Endothelial cell of umbilical vein (primary cell): ENCODE measurements at regions not wholly inside any gene's neighbourhood (a gene's known extent, or its start where the extent isn't known, plus 50 kb on each side); places are given as distances from the start of the nearest gene placed in this dataset.

ENCODE experiments used
- BruUV-seq: library from RNA; stranded (reverse); fragments of 400-500 nt; replicated peaks from 2 replicates; lab custom pipeline; 2021; lab: Mats Ljungman, UMichigan
- CTCF ChIA-PET: fragments of 300-600, 350-600 bp; sonication (Branson Sonifier 250); formaldehyde crosslinking; loops from one replicate; lab custom pipeline; 2021; ENCODE audit warnings: antibody characterized with exemption, inconsistent platforms; lab: Charles Lee
- POLR2A ChIA-PET: fragments of 300-600, 350-600 bp; sonication (Branson Sonifier 250); formaldehyde crosslinking; loops from one replicate; lab custom pipeline; 2021; ENCODE audit warnings: antibody characterized with exemption, inconsistent platforms; lab: Charles Lee
- DNase-seq: peaks from one replicate; pipeline ENCODE4 v3.0.0-alpha.2; 2011; ENCODE audit warnings: low read depth, low spot score
- FAIRE-seq: peaks from 2 replicates; lab custom pipeline; 2011; peaks lifted over from hg19 to GRCh38; lab: Jason Lieb, UNC
- H2AFZ ChIP-seq: 2 replicates; pipeline ENCODE4 v1.6.0; 2012; ENCODE audit warnings: low read depth, low read length, control low read depth, inconsistent platforms
- H3K27ac ChIP-seq: 2 replicates; pipeline ENCODE4 v1.5.1; 2011; ENCODE audit warnings: low read depth, mild to moderate bottlenecking, control low read depth, low read length, moderate library complexity; ENCODE audit not compliant: insufficient read depth
- H3K27me3 ChIP-seq, 2 experiments: 2 replicates each; pipeline versions ENCODE4 v1.6.0 to v1.6.1; 2011; ENCODE audit warnings: low read length in 2 of 2, mixed read lengths in 1 of 2; ENCODE audit not compliant: control insufficient read depth in 2 of 2, insufficient read depth in 2 of 2
- H3K36me3 ChIP-seq, 2 experiments: 2 replicates in 1 of 2; 3 replicates in 1 of 2; pipeline ENCODE4 v1.5.1; 2011; ENCODE audit warnings: low read length in 2 of 2, mild to moderate bottlenecking in 1 of 2, moderate library complexity in 1 of 2; ENCODE audit not compliant: control insufficient read depth in 2 of 2, insufficient read depth in 2 of 2; ENCODE audit errors: extremely low read depth in 1 of 2
- H3K4me1 ChIP-seq: 3 replicates; pipeline ENCODE4 v1.5.1; 2011; ENCODE audit warnings: mild to moderate bottlenecking, low read length; ENCODE audit not compliant: control insufficient read depth, insufficient read depth; ENCODE audit errors: extremely low read depth
- H3K4me2 ChIP-seq: 2 replicates; pipeline ENCODE4 v1.6.1; 2011; ENCODE audit warnings: low read length, control low read depth, mixed read lengths; ENCODE audit not compliant: insufficient read depth
- H3K4me3 ChIP-seq, 3 experiments: fragments of 200-600 bp in 1 of 3; sonication (generic), shearing (Covaris generic) in 1 of 3; replicated peaks in 1 of 3; 2 replicates each; pipeline ENCODE4 v1.5.1; 2011 to 2016; ENCODE audit warnings: control low read depth in 3 of 3, low read length in 3 of 3, mild to moderate bottlenecking in 2 of 3, inconsistent platforms in 1 of 3, low read depth in 1 of 3, moderate library complexity in 1 of 3; ENCODE audit not compliant: insufficient read depth in 1 of 3
- H3K79me2 ChIP-seq: 2 replicates; pipeline ENCODE4 v1.6.0; 2012; ENCODE audit warnings: low read length, inconsistent platforms; ENCODE audit not compliant: control insufficient read depth, insufficient read depth
- H3K9ac ChIP-seq: replicated peaks from 2 replicates; pipeline ENCODE3; 2011; ENCODE audit warnings: low read length, control low read depth; ENCODE audit not compliant: insufficient read depth; ENCODE audit errors: extremely low read depth
- H3K9me1 ChIP-seq: replicated peaks from 3 replicates; pipeline ENCODE4 v1.6.0; 2011; ENCODE audit warnings: mild to moderate bottlenecking, low read length; ENCODE audit not compliant: control insufficient read depth, insufficient read depth; ENCODE audit errors: extremely low read depth
- H3K9me3 ChIP-seq: replicated peaks from 2 replicates; pipeline ENCODE4 v1.5.1; 2012; ENCODE audit warnings: low read length, inconsistent platforms; ENCODE audit not compliant: control insufficient read depth, insufficient read depth
- H4K20me1 ChIP-seq: replicated peaks from 2 replicates; pipeline ENCODE3; 2011; ENCODE audit warnings: mild to moderate bottlenecking, low read length; ENCODE audit not compliant: control insufficient read depth, insufficient read depth; ENCODE audit errors: extremely low read depth
- CTCF ChIP-seq, 2 donors: IDR thresholded peaks; 1 replicate in 1 of 2; 2 replicates in 1 of 2; pipeline ENCODE4 v1.5.1; 2011; ENCODE audit warnings: low read length in 2 of 2, mild to moderate bottlenecking in 2 of 2, moderate library complexity in 2 of 2, control low read depth in 1 of 2, inconsistent platforms in 1 of 2, low read depth in 1 of 2; ENCODE audit not compliant: insufficient read depth in 1 of 2; ENCODE audit errors: extremely low read depth in 1 of 2
- EZH2 ChIP-seq: IDR thresholded peaks from 2 replicates; pipeline ENCODE4 v1.6.1; 2012; ENCODE audit warnings: borderline replicate concordance, low read depth, mild to moderate bottlenecking, moderate library complexity, low read length, inconsistent platforms; ENCODE audit not compliant: severe bottlenecking
- FOS ChIP-seq: IDR thresholded peaks from 2 replicates; pipeline ENCODE4 v1.6.1; 2011; ENCODE audit warnings: mild to moderate bottlenecking, low read length, moderate library complexity, borderline replicate concordance; ENCODE audit not compliant: insufficient read depth
- GATA2 ChIP-seq: IDR thresholded peaks from 2 replicates; pipeline ENCODE4 v1.7.0; 2011; ENCODE audit warnings: low read depth, mild to moderate bottlenecking, moderate library complexity, mixed read lengths, low read length; ENCODE audit not compliant: insufficient read length, insufficient read depth
- JUN ChIP-seq: IDR thresholded peaks from 2 replicates; pipeline ENCODE4 v1.6.1; 2011; ENCODE audit warnings: borderline replicate concordance, low read depth; ENCODE audit not compliant: insufficient read length, insufficient read depth
- MAX ChIP-seq: IDR thresholded peaks from 2 replicates; pipeline ENCODE4 v1.6.1; 2011; ENCODE audit not compliant: insufficient read depth, insufficient read length
- MYC ChIP-seq: IDR thresholded peaks from one replicate; pipeline ENCODE4 v1.6.1; 2011; ENCODE audit warnings: mild to moderate bottlenecking, low read depth, low read length
- POLR2A ChIP-seq: IDR thresholded peaks from 2 replicates; pipeline ENCODE4 v1.6.1; 2012; ENCODE audit warnings: low read depth, mild to moderate bottlenecking, control low read depth, low read length
- POLR2AphosphoS5 ChIP-seq: IDR thresholded peaks from 2 replicates; pipeline ENCODE4 v1.6.1; 2012; ENCODE audit warnings: low read depth, mild to moderate bottlenecking, control low read depth, low read length, moderate library complexity; ENCODE audit not compliant: insufficient read depth
- dilution Hi-C: fragments of 300-500 bp; cut with MboI; formaldehyde crosslinking; loops from one replicate; pipeline ENCODE4 v1.15.0; 2019; ENCODE audit warnings: low sequenced_read_pairs; ENCODE audit not compliant: extremely low pct_ligation_motif_present
- intact Hi-C: fragments of 100-400 bp; cut with micrococcal nuclease; formaldehyde crosslinking; loops from one replicate; pipeline ENCODE4 v1.10.0; 2022

GRCh38 chr6:3905945-3906845 is 57.0 kb downstream of the FAM50B start:
- peaks cover 44% of the 10 kb centered on the region for H3K4me1 ChIP-seq
- H4K20me1 ChIP-seq, result no peaks in the 10 kb centered on the region
- FAIRE-seq (no peak), DNase-seq (no peak)
- intact Hi-C loops (no loop called here), dilution Hi-C loops (no loop called here)
- H3K27me3 ChIP-seq, result no peaks in the 10 kb centered on the region
- TF ChIP-seq POLR2A (no peak), JUN (no peak), MAX (no peak), FOS (no peak), MYC (no peak), POLR2AphosphoS5 (no peak), GATA2 (no peak), EZH2 (no peak), CTCF (IDR thresholded peaks at IDR 0.05; ENCODE audit: extremely low read depth in 1 of 2, insufficient read depth in 1 of 2, low read depth in 1 of 2, low read length in 2 of 2) (no peak)
- no peaks in the 10 kb centered on the region for H3K9me1 ChIP-seq
- no TSS peak for BruUV-seq
- no peak overlapping the region for H3K9ac ChIP-seq
- peak overlapping the region; percentile 8 for H2AFZ ChIP-seq
- CTCF ChIA-PET, result interaction anchor here (0.9 to 1.6 kb wide), 5 partner anchors 11 to 72 kb away, joined by 3 to 9 read pairs (median 4); partner anchors contain the start of gene FAM50B
- H3K4me2 ChIP-seq, result no peak overlapping the region
- peaks cover 58% of the 10 kb centered on the region for H3K79me2 ChIP-seq
- H3K36me3 ChIP-seq, result no peaks in the 10 kb centered on the region
- H3K27ac ChIP-seq, result no peak overlapping the region
- H3K9me3 ChIP-seq, result no peaks in the 10 kb centered on the region
- POLR2A ChIA-PET, result no interaction called here
- no peak overlapping the region for H3K4me3 ChIP-seq
